H1 (cell line): ENCODE measurements at regions not wholly inside any gene's neighbourhood (a gene's known extent, or its start where the extent isn't known, plus 50 kb on each side); places are given as distances from the start of the nearest gene placed in this dataset.

Experiments
- CTCF ChIA-PET: fragments of 300-600 bp; sonication (Branson Sonifier 250); formaldehyde crosslinking; loops from one replicate; lab custom pipeline; 2021; ENCODE audit not compliant: partially characterized antibody; lab: Charles Lee
- POLR2A ChIA-PET: fragments of 300-600 bp; sonication (Branson Sonifier 250); formaldehyde crosslinking; loops from one replicate; lab custom pipeline; 2021; ENCODE audit warnings: inconsistent platforms; ENCODE audit not compliant: partially characterized antibody; lab: Charles Lee
- DNase-seq, 2 experiments: peaks; one replicate each; pipeline versions ENCODE4 v3.0.0 to v3.0.0-alpha.2; 2010 to 2022; ENCODE audit warnings: low spot score in 2 of 2, low read depth in 1 of 2, mixed read lengths in 1 of 2
- FAIRE-seq: peaks from 2 replicates; lab custom pipeline; 2011; peaks lifted over from hg19 to GRCh38; lab: Jason Lieb, UNC
- H2AFZ ChIP-seq: 2 replicates; pipeline ENCODE4 v1.8.1; 2012; ENCODE audit warnings: low read length, inconsistent platforms
- H2AK5ac ChIP-seq: 2 replicates; pipeline ENCODE4 v1.6.1; 2013; ENCODE audit warnings: low read depth, low read length
- H2BK120ac ChIP-seq: replicated peaks from 2 replicates; pipeline ENCODE3; 2013; ENCODE audit warnings: low read depth, low read length, inconsistent platforms
- H2BK12ac ChIP-seq: 2 replicates; pipeline ENCODE4 v1.6.1; 2013; ENCODE audit warnings: low read depth, low read length
- H2BK15ac ChIP-seq: 2 replicates; pipeline ENCODE4 v1.6.1; 2013; ENCODE audit warnings: low read length
- H2BK20ac ChIP-seq: 2 replicates; pipeline ENCODE4 v1.6.1; 2013; ENCODE audit warnings: low read length
- H2BK5ac ChIP-seq: 2 replicates; pipeline ENCODE4 v1.6.1; 2013; ENCODE audit warnings: low read depth, low read length
- H3K14ac ChIP-seq: 2 replicates; pipeline ENCODE4 v1.6.1; 2013; ENCODE audit warnings: inconsistent platforms; ENCODE audit not compliant: insufficient read length
- H3K18ac ChIP-seq: 2 replicates; pipeline ENCODE4 v1.6.1; 2013; ENCODE audit warnings: low read length; ENCODE audit errors: extremely low read depth
- H3K23ac ChIP-seq: 2 replicates; pipeline ENCODE4 v1.6.1; 2013; ENCODE audit warnings: inconsistent platforms; ENCODE audit not compliant: insufficient read length
- H3K23me2 ChIP-seq: 2 replicates; pipeline ENCODE4 v1.6.1; 2013; ENCODE audit warnings: low read depth, low read length
- H3K27ac ChIP-seq: 2 replicates; pipeline ENCODE4 v1.6.1; 2011; ENCODE audit warnings: low read depth, low read length, inconsistent platforms
- H3K27me3 ChIP-seq, 4 experiments: replicated peaks in 1 of 4; 1 replicate in 1 of 4; 2 replicates in 3 of 4; pipeline versions ENCODE4 v1.6.1 to v1.8.1; 2011 to 2013; ENCODE audit warnings: low read length in 3 of 4, mild to moderate bottlenecking in 3 of 4, inconsistent platforms in 2 of 4, mixed read lengths in 2 of 4, moderate library complexity in 1 of 4; ENCODE audit not compliant: control insufficient read depth in 3 of 4, insufficient read depth in 3 of 4; ENCODE audit errors: extremely low read depth in 1 of 4
- H3K36me3 ChIP-seq, 4 experiments: 2 replicates each; pipeline versions ENCODE4 v1.6.1 to v1.8.1; 2011 to 2013; ENCODE audit warnings: mild to moderate bottlenecking in 4 of 4, low read length in 3 of 4, moderate library complexity in 2 of 4, control low read depth in 1 of 4, inconsistent platforms in 1 of 4; ENCODE audit not compliant: insufficient read depth in 4 of 4, control insufficient read depth in 2 of 4
- H3K4ac ChIP-seq: replicated peaks from 2 replicates; pipeline ENCODE3; 2013; ENCODE audit warnings: low read length, low read depth, mixed read lengths, inconsistent platforms; ENCODE audit not compliant: insufficient read length
- H3K4me1 ChIP-seq, 4 experiments: replicated peaks in 1 of 4; 1 replicate in 1 of 4; 2 replicates in 3 of 4; pipeline versions ENCODE4 v1.6.1 to v1.8.1; 2011 to 2013; ENCODE audit warnings: low read length in 3 of 4, inconsistent platforms in 2 of 4, mixed read lengths in 1 of 4; ENCODE audit not compliant: insufficient read depth in 4 of 4, control insufficient read depth in 3 of 4
- H3K4me2 ChIP-seq, 2 experiments: 2 replicates each; pipeline versions ENCODE4 v1.6.1 to v1.8.1; 2011 to 2013; ENCODE audit warnings: low read depth in 2 of 2, low read length in 2 of 2, control low read depth in 1 of 2, inconsistent platforms in 1 of 2, mild to moderate bottlenecking in 1 of 2; ENCODE audit not compliant: insufficient read depth in 1 of 2
- H3K4me3 ChIP-seq, 4 experiments: fragments of 200-600, 300-600 bp in 1 of 4; sonication (generic), shearing (Covaris generic), sonication (Bioruptor Twin) in 1 of 4; 2 replicates each; pipeline versions ENCODE4 v1.5.1 to v1.8.1; 2011 to 2016; ENCODE audit warnings: low read length in 4 of 4, low read depth in 3 of 4, control low read depth in 2 of 4, inconsistent platforms in 2 of 4, mild to moderate bottlenecking in 2 of 4, mixed read lengths in 1 of 4, moderate library complexity in 1 of 4; ENCODE audit not compliant: insufficient read depth in 2 of 4; ENCODE audit errors: extremely low read depth in 1 of 4
- H3K56ac ChIP-seq: replicated peaks from 2 replicates; pipeline ENCODE3; 2013; ENCODE audit warnings: low read depth, mild to moderate bottlenecking, mixed read lengths, low read length, inconsistent platforms; ENCODE audit not compliant: insufficient read length
- H3K79me1 ChIP-seq: 2 replicates; pipeline ENCODE4 v1.6.1; 2013; ENCODE audit warnings: low read depth, low read length, control low read depth
- H3K79me2 ChIP-seq, 2 experiments: 2 replicates each; pipeline versions ENCODE4 v1.6.1 to v1.8.1; 2012 to 2013; ENCODE audit warnings: low read length in 2 of 2, mild to moderate bottlenecking in 2 of 2, inconsistent platforms in 1 of 2; ENCODE audit not compliant: insufficient read depth in 2 of 2, control insufficient read depth in 1 of 2
- H3K9ac ChIP-seq, 4 experiments: replicated peaks in 1 of 4; 1 replicate in 1 of 4; 2 replicates in 3 of 4; pipeline versions ENCODE4 v1.6.1 to v1.8.1; 2011 to 2013; ENCODE audit warnings: low read depth in 3 of 4, low read length in 3 of 4, control low read depth in 2 of 4, mild to moderate bottlenecking in 2 of 4, moderate library complexity in 2 of 4, inconsistent platforms in 1 of 4; ENCODE audit errors: extremely low read depth in 1 of 4
- H3K9me3 ChIP-seq, 2 experiments: 2 replicates each; pipeline versions ENCODE4 v1.6.1 to v1.8.1; 2012 to 2013; ENCODE audit warnings: mild to moderate bottlenecking in 2 of 2, moderate library complexity in 2 of 2, control low read depth in 1 of 2, inconsistent platforms in 1 of 2, low read depth in 1 of 2, low read length in 1 of 2, mixed read lengths in 1 of 2; ENCODE audit not compliant: insufficient read depth in 2 of 2
- H4K20me1 ChIP-seq, 2 experiments: replicated peaks in 1 of 2; 2 replicates each; pipeline versions ENCODE3 to v1.8.1; 2011 to 2013; ENCODE audit warnings: inconsistent platforms in 2 of 2, low read length in 2 of 2, mild to moderate bottlenecking in 1 of 2; ENCODE audit not compliant: insufficient read depth in 2 of 2, control insufficient read depth in 1 of 2
- H4K5ac ChIP-seq: 2 replicates; pipeline ENCODE4 v1.6.1; 2013; ENCODE audit warnings: low read length, low read depth, mixed read lengths, inconsistent platforms; ENCODE audit not compliant: insufficient read length
- H4K8ac ChIP-seq: 2 replicates; pipeline ENCODE4 v1.8.0; 2013; ENCODE audit warnings: mild to moderate bottlenecking, moderate library complexity, low read length, inconsistent platforms; ENCODE audit not compliant: insufficient read depth; ENCODE audit errors: extremely low read depth
- H4K91ac ChIP-seq: replicated peaks from 2 replicates; pipeline ENCODE3; 2013; ENCODE audit warnings: low read length, mixed read lengths, inconsistent platforms; ENCODE audit not compliant: insufficient read length
- ASH2L ChIP-seq: fragments of 200-600, 300-600 bp; sonication (generic); IDR thresholded peaks from one replicate; pipeline ENCODE4 v1.7.1; 2017; ENCODE audit warnings: low read length
- BCL11A ChIP-seq, 2 experiments: IDR thresholded peaks; one replicate each; pipeline ENCODE4 v1.6.1; 2011; ENCODE audit warnings: low read depth in 2 of 2, low read length in 2 of 2, mild to moderate bottlenecking in 2 of 2
- EP300 ChIP-seq, 2 experiments: IDR thresholded peaks; 1 replicate in 1 of 2; 2 replicates in 1 of 2; pipeline ENCODE4 v1.6.1; 2011 to 2012; ENCODE audit warnings: low read depth in 2 of 2, low read length in 2 of 2, mild to moderate bottlenecking in 2 of 2, borderline replicate concordance in 1 of 2, inconsistent platforms in 1 of 2, moderate library complexity in 1 of 2
- HDAC6 ChIP-seq: IDR thresholded peaks from one replicate; pipeline ENCODE4 v1.7.1; 2012; ENCODE audit warnings: low read depth, mild to moderate bottlenecking, inconsistent platforms, low read length, moderate library complexity
- JUND ChIP-seq: IDR thresholded peaks from 2 replicates; pipeline ENCODE4 v1.6.1; 2011; ENCODE audit warnings: mild to moderate bottlenecking, improper control_type of control experiment, low read length
- POLR2A ChIP-seq, 2 experiments: IDR thresholded peaks; 1 replicate in 1 of 2; 2 replicates in 1 of 2; pipeline ENCODE4 v1.6.1; 2011; ENCODE audit warnings: low read depth in 2 of 2, low read length in 2 of 2, mild to moderate bottlenecking in 2 of 2; ENCODE audit errors: control extremely low read depth in 1 of 2
- RBBP5 ChIP-seq: IDR thresholded peaks from 2 replicates; pipeline ENCODE4 v1.7.1; 2012; ENCODE audit warnings: low read depth, mild to moderate bottlenecking, inconsistent platforms, low read length, moderate library complexity, borderline replicate concordance
- RXRA ChIP-seq: IDR thresholded peaks from 2 replicates; pipeline ENCODE4 v1.6.1; 2011; ENCODE audit warnings: low read depth, mild to moderate bottlenecking, low read length, moderate library complexity; ENCODE audit not compliant: insufficient read depth
- SIRT6 ChIP-seq: IDR thresholded peaks from one replicate; pipeline ENCODE4 v1.7.1; 2012; ENCODE audit warnings: low read length, inconsistent platforms
- YY1 ChIP-seq: IDR thresholded peaks from 2 replicates; pipeline ENCODE4 v1.6.1; 2011; ENCODE audit warnings: low read depth, mild to moderate bottlenecking, low read length
- WGBS, 2 experiments: shearing (Covaris generic) in 1 of 2; methylation state at CpG; one replicate each; pipeline versions ENCODE4 v1.1.6 to v1.1.7; 2013 to 2015; ENCODE audit warnings: low lambda C conversion rate in 2 of 2, mixed read lengths in 2 of 2, inconsistent platforms in 1 of 2, low coverage in 1 of 2, missing lambda C conversion rate in 1 of 2; ENCODE audit not compliant: insufficient replicate concordance in 2 of 2, insufficient coverage in 1 of 2, insufficient read length in 1 of 2; ENCODE audit errors: extremely low coverage in 1 of 2, missing lambda C conversion rate in 1 of 2; 5-methylcytosine and 5-hydroxymethylcytosine counted together
- TF ChIP-seq, protein P1 (sequence below): IDR thresholded peaks from 2 replicates; pipeline ENCODE4 v1.6.1; 2012; ENCODE audit warnings: low read length, inconsistent platforms
- TF ChIP-seq, protein P2 (sequence below): IDR thresholded peaks from 2 replicates; pipeline ENCODE4 v1.6.1; 2011; ENCODE audit warnings: low read length, improper control_type of control experiment

DNA sequence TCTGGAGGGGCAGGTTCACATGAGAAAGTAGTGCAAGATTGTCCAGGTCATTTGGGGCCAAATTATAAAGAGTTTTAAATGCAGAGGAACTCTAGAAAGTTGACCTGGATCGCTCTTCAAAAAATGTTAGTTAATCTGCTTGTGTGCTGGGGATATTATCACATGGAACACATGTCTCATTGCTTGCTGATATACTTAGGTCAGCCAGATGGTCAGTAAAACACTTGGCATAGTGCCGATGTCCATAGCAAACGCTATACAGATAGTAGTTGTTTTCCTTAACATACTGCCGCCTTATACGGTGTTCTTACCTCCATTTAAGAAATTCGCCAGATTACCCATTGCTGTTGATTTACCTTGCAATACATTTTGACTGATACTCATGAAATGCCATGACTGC, 103.4 kb upstream of the CWC22 start:
- Histone ChIP-seq H4K91ac (no peak overlapping the region), H3K23ac (no peak overlapping the region), H3K14ac (no peak overlapping the region), H3K36me3 (no peaks in the 10 kb centered on the region), H3K18ac (no peak overlapping the region), H2BK15ac (no peak overlapping the region), H3K4me1 (no peaks in the 10 kb centered on the region), H3K4ac (no peak overlapping the region), H2BK120ac (no peak overlapping the region), H3K79me1 (no peaks in the 10 kb centered on the region), H3K79me2 (no peaks in the 10 kb centered on the region), H4K8ac (no peak overlapping the region), H3K27me3 (no peaks in the 10 kb centered on the region), H2AK5ac (no peak overlapping the region), H2BK5ac (no peak overlapping the region), H3K4me3 (no peak overlapping the region), H3K9me3 (no peaks in the 10 kb centered on the region), H2AFZ (0 out of 2 replicates have a peak overlapping the region, but pooled peaks have one; percentile 17), H3K9ac (no peak overlapping the region), H3K4me2 (no peak overlapping the region), H3K56ac (no peak overlapping the region), H3K23me2 (no peaks in the 10 kb centered on the region), H4K20me1 (no peaks in the 10 kb centered on the region), H2BK12ac (no peak overlapping the region), H4K5ac (no peak overlapping the region), H2BK20ac (no peak overlapping the region), H3K27ac (no peak overlapping the region)
- POLR2A ChIA-PET, result no interaction called here
- WGBS, 2 experiments, result 99% methylated on average over 6 of the region's 6 CpGs; no CpG with 5 or more reads in 1 of the 2 experiments
- DNase-seq, result no peak
- no peak for FAIRE-seq
- CTCF ChIA-PET, result interaction anchor here (1.6 kb wide), 1 partner anchor 14 kb away, joined by 8 read pairs; no protein-coding TSS in a partner anchor
- no peak for TF ChIP-seq YY1
- no peak for TF ChIP-seq RXRA
- TF ChIP-seq RBBP5, result no peak
- TF ChIP-seq, protein P1, sequence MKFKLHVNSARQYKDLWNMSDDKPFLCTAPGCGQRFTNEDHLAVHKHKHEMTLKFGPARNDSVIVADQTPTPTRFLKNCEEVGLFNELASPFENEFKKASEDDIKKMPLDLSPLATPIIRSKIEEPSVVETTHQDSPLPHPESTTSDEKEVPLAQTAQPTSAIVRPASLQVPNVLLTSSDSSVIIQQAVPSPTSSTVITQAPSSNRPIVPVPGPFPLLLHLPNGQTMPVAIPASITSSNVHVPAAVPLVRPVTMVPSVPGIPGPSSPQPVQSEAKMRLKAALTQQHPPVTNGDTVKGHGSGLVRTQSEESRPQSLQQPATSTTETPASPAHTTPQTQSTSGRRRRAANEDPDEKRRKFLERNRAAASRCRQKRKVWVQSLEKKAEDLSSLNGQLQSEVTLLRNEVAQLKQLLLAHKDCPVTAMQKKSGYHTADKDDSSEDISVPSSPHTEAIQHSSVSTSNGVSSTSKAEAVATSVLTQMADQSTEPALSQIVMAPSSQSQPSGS, result no peak
- TF ChIP-seq BCL11A (IDR thresholded peaks at IDR 0.05; ENCODE audit: low read depth in 2 of 2, low read length in 2 of 2), result no peak
- TF ChIP-seq HDAC6, result no peak
- TF ChIP-seq, protein P2, sequence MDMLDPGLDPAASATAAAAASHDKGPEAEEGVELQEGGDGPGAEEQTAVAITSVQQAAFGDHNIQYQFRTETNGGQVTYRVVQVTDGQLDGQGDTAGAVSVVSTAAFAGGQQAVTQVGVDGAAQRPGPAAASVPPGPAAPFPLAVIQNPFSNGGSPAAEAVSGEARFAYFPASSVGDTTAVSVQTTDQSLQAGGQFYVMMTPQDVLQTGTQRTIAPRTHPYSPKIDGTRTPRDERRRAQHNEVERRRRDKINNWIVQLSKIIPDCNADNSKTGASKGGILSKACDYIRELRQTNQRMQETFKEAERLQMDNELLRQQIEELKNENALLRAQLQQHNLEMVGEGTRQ, result no peak
- TF ChIP-seq POLR2A (IDR thresholded peaks at IDR 0.05; ENCODE audit: control extremely low read depth in 1 of 2, low read depth in 2 of 2, low read length in 2 of 2), result no peak
- no peak for TF ChIP-seq SIRT6
- TF ChIP-seq EP300 (IDR thresholded peaks at IDR 0.05; ENCODE audit: borderline replicate concordance in 1 of 2, low read depth in 2 of 2, low read length in 2 of 2), result no peak
- no peak for TF ChIP-seq ASH2L
- no peak for TF ChIP-seq JUND
